ENCODE measurements at regions not wholly inside any gene's neighbourhood (a gene's known extent, or its start where the extent isn't known, plus 50 kb on each side); places are given as distances from the start of the nearest gene placed in this dataset.

DNA sequence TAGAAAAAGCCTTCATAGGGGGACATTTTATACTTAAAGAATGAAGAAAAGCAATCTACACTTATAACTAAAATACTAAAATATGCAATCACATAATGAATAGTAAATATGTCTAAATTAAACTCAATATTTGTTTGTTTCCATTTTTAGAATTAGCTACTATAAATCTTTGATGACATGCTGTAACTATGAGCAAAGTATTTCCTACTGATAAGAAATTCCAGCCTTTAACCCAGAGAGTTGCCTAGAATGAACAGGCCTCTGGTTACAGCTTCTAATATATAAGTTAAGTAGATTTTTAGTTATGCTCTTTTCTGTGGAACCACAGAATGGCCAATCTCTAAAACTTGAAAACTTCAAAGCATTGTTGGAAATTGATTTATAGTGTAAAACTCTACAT is 1465.6 kb upstream of the ZEB2 start:
- no peak for DNase-seq (ENCODE audit: low spot score in 2 of 2)
- no peaks in the 10 kb centered on the region for H3K9me3 ChIP-seq
- no peak overlapping the region for H3K4me3 ChIP-seq
- no peaks in the 10 kb centered on the region for H3K27me3 ChIP-seq
- H3K4me1 ChIP-seq, result no peaks in the 10 kb centered on the region
- intact Hi-C loops (cut with DNase I; ENCODE audit: low total_unique reads), result no loop called here
- no peak overlapping the region for H3K27ac ChIP-seq
- TF ChIP-seq POLR2A (IDR thresholded peaks at IDR 0.05) (no peak), POLR2AphosphoS5 (IDR thresholded peaks at IDR 0.05) (no peak)
- TF ChIP-seq, protein P1, sequence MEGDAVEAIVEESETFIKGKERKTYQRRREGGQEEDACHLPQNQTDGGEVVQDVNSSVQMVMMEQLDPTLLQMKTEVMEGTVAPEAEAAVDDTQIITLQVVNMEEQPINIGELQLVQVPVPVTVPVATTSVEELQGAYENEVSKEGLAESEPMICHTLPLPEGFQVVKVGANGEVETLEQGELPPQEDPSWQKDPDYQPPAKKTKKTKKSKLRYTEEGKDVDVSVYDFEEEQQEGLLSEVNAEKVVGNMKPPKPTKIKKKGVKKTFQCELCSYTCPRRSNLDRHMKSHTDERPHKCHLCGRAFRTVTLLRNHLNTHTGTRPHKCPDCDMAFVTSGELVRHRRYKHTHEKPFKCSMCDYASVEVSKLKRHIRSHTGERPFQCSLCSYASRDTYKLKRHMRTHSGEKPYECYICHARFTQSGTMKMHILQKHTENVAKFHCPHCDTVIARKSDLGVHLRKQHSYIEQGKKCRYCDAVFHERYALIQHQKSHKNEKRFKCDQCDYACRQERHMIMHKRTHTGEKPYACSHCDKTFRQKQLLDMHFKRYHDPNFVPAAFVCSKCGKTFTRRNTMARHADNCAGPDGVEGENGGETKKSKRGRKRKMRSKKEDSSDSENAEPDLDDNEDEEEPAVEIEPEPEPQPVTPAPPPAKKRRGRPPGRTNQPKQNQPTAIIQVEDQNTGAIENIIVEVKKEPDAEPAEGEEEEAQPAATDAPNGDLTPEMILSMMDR (IDR thresholded peaks at IDR 0.05), result no peak
- H3K36me3 ChIP-seq, result no peaks in the 10 kb centered on the region

DNA sequence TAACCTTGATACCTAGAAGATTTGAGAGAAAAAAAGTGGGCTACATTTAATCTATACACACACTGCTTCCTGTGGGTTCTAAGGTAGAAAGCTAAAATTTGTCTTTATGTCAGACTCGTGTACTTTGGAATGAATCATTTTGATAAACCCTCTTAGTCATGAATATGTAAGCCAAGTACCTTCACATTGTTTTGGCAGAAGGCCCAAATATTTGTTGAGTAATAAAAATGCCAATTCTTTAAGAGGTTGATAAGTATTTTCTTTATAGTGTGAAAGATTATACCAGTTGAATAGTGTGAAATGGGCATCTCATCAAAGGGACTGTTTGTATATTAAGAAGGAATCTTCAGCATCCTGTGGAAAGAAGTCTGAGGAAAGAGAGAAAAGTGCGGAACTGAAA is 1464.7 kb upstream of the ZEB2 start:
- intact Hi-C loops (cut with DNase I; ENCODE audit: low total_unique reads), result loop anchor here (5.0 kb wide), 1 partner anchor 188 kb away; no protein-coding TSS in a partner anchor
- TF ChIP-seq, protein P1 (IDR thresholded peaks at IDR 0.05), result no peak
- TF ChIP-seq POLR2AphosphoS5 (IDR thresholded peaks at IDR 0.05) (no peak), POLR2A (IDR thresholded peaks at IDR 0.05) (no peak)

DNA sequence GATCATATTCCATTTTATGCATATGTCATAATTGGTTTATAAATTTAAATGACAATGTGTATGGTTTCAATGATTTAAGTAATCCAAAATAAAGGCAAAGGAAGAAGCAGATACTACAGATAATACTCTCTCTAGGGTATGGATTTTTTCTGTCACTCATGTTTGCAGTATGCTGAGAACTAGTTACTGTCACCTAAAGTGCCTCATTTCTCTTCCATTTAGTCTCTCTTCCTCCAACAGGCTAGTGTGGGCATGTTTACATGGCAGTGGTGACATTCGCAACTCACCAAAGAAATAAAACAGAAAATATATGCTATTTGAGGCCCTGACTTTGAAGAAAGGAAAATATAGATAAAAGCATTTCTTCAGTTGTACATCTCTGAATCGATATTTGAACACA is 1460.4 kb upstream of the ZEB2 start:
- DNase-seq (ENCODE audit: low spot score in 2 of 2), result no peak
- Histone ChIP-seq H3K27me3 (no peaks in the 10 kb centered on the region), H3K4me1 (no peaks in the 10 kb centered on the region), H3K27ac (no peak overlapping the region), H3K36me3 (no peaks in the 10 kb centered on the region), H3K9me3 (no peaks in the 10 kb centered on the region), H3K4me3 (no peak overlapping the region)
- intact Hi-C loops (cut with DNase I; ENCODE audit: low total_unique reads), result loop anchor here (5.0 kb wide), 1 partner anchor 192 kb away; no protein-coding TSS in a partner anchor
- TF ChIP-seq, protein P1 (IDR thresholded peaks at IDR 0.05), result no peak
- TF ChIP-seq POLR2A (IDR thresholded peaks at IDR 0.05) (no peak), POLR2AphosphoS5 (IDR thresholded peaks at IDR 0.05) (no peak)

More for the DNA sequence above, 1464.7 kb upstream of the ZEB2 start:
- H3K4me1 ChIP-seq, result no peaks in the 10 kb centered on the region
- H3K27me3 ChIP-seq, result no peaks in the 10 kb centered on the region
- no peak overlapping the region for H3K27ac ChIP-seq
- H3K9me3 ChIP-seq, result no peaks in the 10 kb centered on the region
- no peak for DNase-seq (ENCODE audit: low spot score in 2 of 2)
- no peak overlapping the region for H3K4me3 ChIP-seq
- no peaks in the 10 kb centered on the region for H3K36me3 ChIP-seq

DNA sequence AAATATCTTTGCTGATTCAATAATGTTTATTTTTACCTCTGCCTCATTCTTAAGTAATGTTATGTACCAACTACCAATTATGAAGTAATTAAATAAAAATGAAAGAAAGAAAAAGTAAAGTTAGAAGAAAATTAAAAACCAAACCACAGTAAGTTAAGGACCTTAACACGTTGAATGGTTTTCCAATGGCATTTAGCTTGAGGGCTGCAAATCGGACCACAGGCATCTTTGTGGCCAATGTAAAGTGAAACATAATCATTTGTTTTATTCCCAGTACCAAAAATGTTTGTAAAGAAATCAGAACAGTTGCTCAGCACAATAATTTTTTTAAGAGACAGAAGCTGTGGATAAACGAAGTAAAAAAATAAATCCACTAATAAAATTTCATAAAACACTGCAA is 1455.5 kb upstream of the ZEB2 start:
- H3K4me3 ChIP-seq, result no peak overlapping the region
- no peaks in the 10 kb centered on the region for H3K27me3 ChIP-seq
- no peaks in the 10 kb centered on the region for H3K9me3 ChIP-seq
- no peaks in the 10 kb centered on the region for H3K4me1 ChIP-seq
- TF ChIP-seq, protein P1 (IDR thresholded peaks at IDR 0.05), result no peak
- TF ChIP-seq POLR2A (IDR thresholded peaks at IDR 0.05) (no peak), POLR2AphosphoS5 (IDR thresholded peaks at IDR 0.05) (no peak)
- no peaks in the 10 kb centered on the region for H3K36me3 ChIP-seq
- no peak for DNase-seq (ENCODE audit: low spot score in 2 of 2)
- H3K27ac ChIP-seq, result no peak overlapping the region
- intact Hi-C loops (cut with DNase I; ENCODE audit: low total_unique reads), result no loop called here

DNA sequence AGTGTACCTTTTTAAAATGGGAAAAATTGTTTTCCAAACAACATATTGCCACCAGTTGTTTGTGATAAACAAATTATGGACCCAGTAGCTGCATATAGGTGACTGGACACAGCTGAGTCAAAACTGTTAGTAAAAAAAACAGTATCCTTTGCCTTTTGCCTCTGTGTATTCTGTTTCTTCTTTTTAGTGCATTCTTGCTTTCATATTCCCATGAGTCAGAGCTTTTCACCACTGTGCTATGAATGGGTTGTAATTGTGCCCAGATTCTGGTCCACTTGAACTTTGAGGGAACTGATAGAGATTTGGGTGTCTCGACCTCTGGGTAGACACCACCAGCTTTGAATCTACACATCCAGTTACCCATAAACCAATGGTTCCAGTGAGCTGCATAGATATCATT is 1441.9 kb upstream of the ZEB2 start:
- Histone ChIP-seq H3K36me3 (no peaks in the 10 kb centered on the region), H3K9me3 (peaks cover 5 to 17% of the 10 kb centered on the region in 2 donors), H3K27ac (no peak overlapping the region), H3K27me3 (no peaks in the 10 kb centered on the region), H3K4me1 (no peaks in the 10 kb centered on the region), H3K4me3 (no peak overlapping the region)
- DNase-seq (ENCODE audit: low spot score in 2 of 2), result no peak
- intact Hi-C loops (cut with DNase I; ENCODE audit: low total_unique reads), result no loop called here
- TF ChIP-seq POLR2AphosphoS5 (IDR thresholded peaks at IDR 0.05) (no peak), POLR2A (IDR thresholded peaks at IDR 0.05) (no peak)
- TF ChIP-seq, protein P1 (IDR thresholded peaks at IDR 0.05), result no peak
